ENCODE measurements at regions not wholly inside any gene's neighbourhood (a gene's known extent, or its start where the extent isn't known, plus 50 kb on each side); places are given as distances from the start of the nearest gene placed in this dataset.

DNA sequence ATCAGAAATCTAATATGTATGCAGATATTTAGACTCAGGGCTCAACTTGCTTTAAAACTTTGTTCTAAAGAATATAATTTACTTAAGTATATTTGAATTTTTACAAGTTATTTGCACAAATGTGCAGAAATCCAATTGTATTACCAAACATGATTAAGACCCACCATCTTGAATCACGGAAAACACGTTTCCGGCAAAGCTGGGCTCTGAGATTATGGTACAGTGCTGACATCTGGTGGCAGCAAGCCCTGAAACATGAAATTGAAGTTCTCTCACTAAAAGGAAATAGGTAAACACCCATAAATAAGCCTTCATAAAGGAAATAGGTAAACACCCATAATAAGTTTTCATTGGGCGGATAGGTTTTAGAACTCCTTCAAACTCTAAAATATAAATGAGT is 98.3 kb upstream of the MAOA start:
- no peaks in the 10 kb centered on the region for H3K27me3 ChIP-seq
- no peak overlapping the region for H3K27ac ChIP-seq
- intact Hi-C loops (cut with DNase I; ENCODE audit: low total_unique reads): loop anchor here (10.0 kb wide), 1 partner anchor 1763 kb away; no protein-coding TSS in a partner anchor
- H3K4me3 ChIP-seq: no peak overlapping the region
- DNase-seq: peak in 1 of 2 donors; percentile 38
- TF ChIP-seq, protein P1, sequence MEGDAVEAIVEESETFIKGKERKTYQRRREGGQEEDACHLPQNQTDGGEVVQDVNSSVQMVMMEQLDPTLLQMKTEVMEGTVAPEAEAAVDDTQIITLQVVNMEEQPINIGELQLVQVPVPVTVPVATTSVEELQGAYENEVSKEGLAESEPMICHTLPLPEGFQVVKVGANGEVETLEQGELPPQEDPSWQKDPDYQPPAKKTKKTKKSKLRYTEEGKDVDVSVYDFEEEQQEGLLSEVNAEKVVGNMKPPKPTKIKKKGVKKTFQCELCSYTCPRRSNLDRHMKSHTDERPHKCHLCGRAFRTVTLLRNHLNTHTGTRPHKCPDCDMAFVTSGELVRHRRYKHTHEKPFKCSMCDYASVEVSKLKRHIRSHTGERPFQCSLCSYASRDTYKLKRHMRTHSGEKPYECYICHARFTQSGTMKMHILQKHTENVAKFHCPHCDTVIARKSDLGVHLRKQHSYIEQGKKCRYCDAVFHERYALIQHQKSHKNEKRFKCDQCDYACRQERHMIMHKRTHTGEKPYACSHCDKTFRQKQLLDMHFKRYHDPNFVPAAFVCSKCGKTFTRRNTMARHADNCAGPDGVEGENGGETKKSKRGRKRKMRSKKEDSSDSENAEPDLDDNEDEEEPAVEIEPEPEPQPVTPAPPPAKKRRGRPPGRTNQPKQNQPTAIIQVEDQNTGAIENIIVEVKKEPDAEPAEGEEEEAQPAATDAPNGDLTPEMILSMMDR (IDR thresholded peaks at IDR 0.05): peak; percentile 44 to 63
- no peaks in the 10 kb centered on the region for H3K36me3 ChIP-seq
- no peaks in the 10 kb centered on the region for H3K9me3 ChIP-seq
- no peaks in the 10 kb centered on the region for H3K4me1 ChIP-seq

DNA sequence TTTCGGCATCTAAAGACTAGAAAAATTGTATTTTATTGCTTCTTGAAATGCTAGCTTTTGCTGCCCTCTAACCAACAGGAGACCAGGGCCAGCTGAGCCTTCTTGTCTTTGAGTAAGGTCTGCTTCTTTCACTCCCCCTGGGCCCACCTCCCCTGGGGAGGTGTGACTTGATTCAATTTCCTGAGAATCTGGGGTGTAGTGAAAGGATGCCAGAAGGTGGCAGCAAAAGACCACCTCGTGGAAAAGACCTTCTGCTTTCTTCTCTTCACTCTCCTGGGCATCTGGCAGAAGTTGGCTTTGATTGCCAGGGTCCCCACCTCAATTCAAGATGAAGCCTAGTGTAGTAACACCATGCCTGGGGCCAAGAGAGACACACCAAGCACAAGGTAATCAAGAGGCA is 96.5 kb upstream of the MAOA start:
- no peaks in the 10 kb centered on the region for H3K4me1 ChIP-seq
- no peaks in the 10 kb centered on the region for H3K36me3 ChIP-seq
- H3K4me3 ChIP-seq: no peak overlapping the region
- H3K27me3 ChIP-seq: no peaks in the 10 kb centered on the region
- TF ChIP-seq, protein P1 (IDR thresholded peaks at IDR 0.05): peak; percentile 53 to 66
- intact Hi-C loops (cut with DNase I; ENCODE audit: low total_unique reads): loop anchor here (1.0 to 10.0 kb wide), 2 partner anchors 191 to 1765 kb away; no protein-coding TSS in a partner anchor
- no peak overlapping the region for H3K27ac ChIP-seq
- peak; percentile 30 to 66 for DNase-seq
- no peaks in the 10 kb centered on the region for H3K9me3 ChIP-seq

DNA sequence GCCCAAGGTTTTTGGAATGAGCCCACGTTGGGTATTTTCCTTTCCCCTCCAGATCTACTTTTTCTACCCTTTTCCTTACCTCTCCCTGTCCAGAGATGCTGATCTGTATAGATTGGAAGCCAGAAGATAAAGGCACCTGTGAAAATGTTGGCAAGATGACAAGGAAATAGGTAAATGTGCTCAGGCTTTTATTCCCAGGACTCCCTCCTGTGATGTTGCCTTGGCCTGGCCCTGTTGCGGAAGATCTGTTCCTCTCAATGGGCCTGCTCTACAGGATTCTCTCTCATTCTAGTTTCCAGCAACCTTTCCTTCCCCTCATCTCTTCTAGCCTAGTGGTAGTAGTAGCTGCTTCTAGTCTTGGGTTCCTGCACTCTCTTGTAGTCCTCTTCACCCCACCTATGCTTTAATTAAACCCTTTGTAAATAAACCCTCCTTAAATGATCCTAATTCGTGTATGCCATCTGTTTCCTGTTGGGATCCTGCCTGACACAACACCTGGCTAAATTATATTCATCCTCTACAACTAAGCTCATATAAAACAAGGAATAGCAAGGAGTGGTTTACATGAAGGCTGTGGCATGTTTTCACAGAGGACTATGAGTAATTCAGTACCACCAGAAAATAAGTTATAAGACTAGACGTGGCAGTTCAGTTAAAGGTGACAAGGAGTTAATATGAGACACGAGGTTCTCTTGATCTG is 95.7 kb upstream of the MAOA start:
- intact Hi-C loops (cut with DNase I; ENCODE audit: low total_unique reads): no loop called here

DNA sequence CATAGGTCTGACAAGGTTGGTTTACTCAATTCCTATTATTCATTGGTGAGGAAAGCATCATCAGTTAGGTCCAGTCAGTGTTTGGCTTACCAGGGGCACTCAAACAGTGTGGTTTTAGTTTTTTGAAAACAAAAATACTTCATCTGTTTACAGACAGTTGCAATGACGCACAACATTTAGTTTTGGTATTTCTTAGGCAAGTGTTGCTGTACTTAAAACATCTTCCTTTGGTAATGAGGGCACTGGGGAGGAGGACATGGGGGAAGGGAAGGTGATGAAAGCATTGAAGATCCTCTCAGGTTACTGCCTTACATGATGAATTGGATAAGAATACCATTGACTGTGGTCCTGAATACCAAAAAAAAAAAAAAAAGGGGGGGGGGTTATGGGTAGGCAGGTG is 93.7 kb upstream of the MAOA start:
- no peaks in the 10 kb centered on the region for H3K9me3 ChIP-seq
- no peaks in the 10 kb centered on the region for H3K4me1 ChIP-seq
- H3K36me3 ChIP-seq: no peaks in the 10 kb centered on the region
- intact Hi-C loops (cut with DNase I; ENCODE audit: low total_unique reads): no loop called here
- DNase-seq: no peak
- H3K4me3 ChIP-seq: no peak overlapping the region
- H3K27me3 ChIP-seq: no peaks in the 10 kb centered on the region
- no peak overlapping the region for H3K27ac ChIP-seq
- TF ChIP-seq, protein P1 (IDR thresholded peaks at IDR 0.05): no peak

More for the DNA sequence above, 95.7 kb upstream of the MAOA start:
- no peak for DNase-seq
- Histone ChIP-seq H3K4me3 (no peak overlapping the region), H3K36me3 (no peaks in the 10 kb centered on the region), H3K4me1 (no peaks in the 10 kb centered on the region), H3K27ac (no peak overlapping the region), H3K27me3 (no peaks in the 10 kb centered on the region), H3K9me3 (no peaks in the 10 kb centered on the region)
- TF ChIP-seq, protein P1 (IDR thresholded peaks at IDR 0.05): no peak

DNA sequence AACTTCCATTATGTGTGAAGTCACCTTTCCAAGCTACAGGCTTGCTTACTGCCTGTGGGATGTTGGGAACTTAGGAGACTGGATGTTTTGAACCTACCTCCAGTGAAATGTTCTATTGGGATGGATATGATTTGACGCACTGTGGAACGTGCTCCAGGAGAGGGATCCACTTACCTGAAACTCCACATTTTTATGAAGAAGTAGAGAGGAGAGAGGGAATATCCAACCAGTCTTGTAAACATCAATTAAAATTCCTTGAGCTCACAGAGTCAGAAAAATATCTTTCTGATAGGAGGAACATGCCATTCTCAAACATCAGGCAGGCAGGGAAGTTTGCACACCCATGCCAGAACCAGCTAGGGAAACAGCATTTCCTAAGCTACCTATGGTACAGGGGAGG is 91.1 kb upstream of the MAOA start:
- Histone ChIP-seq H3K27ac (no peak overlapping the region), H3K4me1 (no peaks in the 10 kb centered on the region), H3K27me3 (no peaks in the 10 kb centered on the region), H3K36me3 (no peaks in the 10 kb centered on the region), H3K4me3 (no peak overlapping the region), H3K9me3 (no peaks in the 10 kb centered on the region)
- TF ChIP-seq, protein P1 (IDR thresholded peaks at IDR 0.05): no peak
- DNase-seq: no peak
- intact Hi-C loops (cut with DNase I; ENCODE audit: low total_unique reads): no loop called here
